Sigmoid colon (tissue), 6 donors: ENCODE measurements at regions not wholly inside any gene's neighbourhood (a gene's known extent, or its start where the extent isn't known, plus 50 kb on each side); places are given as distances from the start of the nearest gene placed in this dataset.
A peak's percentile ranks its signal among the peaks of the same experiment; 100 is the strongest.
"Not testable (repeated sequence)": the region's sequence is repeated elsewhere in the genome, so short reads cannot be mapped to it uniquely, and the experiment has no call there.

ENCODE experiments used
- DNase-seq: peaks from one replicate; pipeline ENCODE4 v3.0.0-alpha.2; 2019
- H3K27ac ChIP-seq, 4 donors: fragments of 200-600 bp; sonication (generic); one replicate each; pipeline ENCODE4 v1.5.1; 2016 to 2019; ENCODE audit warnings: mild to moderate bottlenecking in 1 of 4
- H3K27me3 ChIP-seq, 3 donors: fragments of 200-600 bp; sonication (generic); one replicate each; pipeline ENCODE4 v1.5.1; 2019; ENCODE audit warnings: mild to moderate bottlenecking in 1 of 3
- H3K36me3 ChIP-seq, 4 donors: fragments of 200-600 bp; sonication (generic); one replicate each; pipeline ENCODE4 v1.5.1; 2016 to 2019
- H3K4me1 ChIP-seq, 4 donors: fragments of 200-600 bp; sonication (generic); one replicate each; pipeline ENCODE4 v1.5.1; 2017 to 2019
- H3K4me3 ChIP-seq, 4 donors: fragments of 200-600 bp; sonication (generic); one replicate each; pipeline ENCODE4 v1.5.1; 2017 to 2019; ENCODE audit warnings: mild to moderate bottlenecking in 2 of 4, moderate library complexity in 1 of 4
- H3K9me3 ChIP-seq, 4 donors: fragments of 200-600 bp in 3 of 4; sonication (generic) in 3 of 4; one replicate each; pipeline versions ENCODE4 v1.5.1 to v1.6.1; 2013 to 2019
- CTCF ChIP-seq, 4 experiments: fragments of 450-650 bp in 3 of 4; fragments of 200-600 bp in 1 of 4; IDR thresholded peaks; one replicate each; pipeline ENCODE4 v1.5.1; 2016 to 2019; ENCODE audit warnings: antibody characterized with exemption in 4 of 4, mild to moderate bottlenecking in 3 of 4, moderate library complexity in 2 of 4
- EP300 ChIP-seq, 4 donors: sonication (generic); formaldehyde crosslinking; IDR thresholded peaks; one replicate each; pipeline ENCODE4 v1.6.1; 2017; ENCODE audit warnings: antibody characterized with exemption in 4 of 4
- POLR2A ChIP-seq, 2 donors: fragments of 450-650 bp; IDR thresholded peaks; one replicate each; pipeline ENCODE4 v1.6.1; 2016; ENCODE audit warnings: antibody characterized with exemption in 2 of 2, mild to moderate bottlenecking in 2 of 2, moderate library complexity in 2 of 2
- POLR2AphosphoS5 ChIP-seq, 4 donors: sonication (generic); formaldehyde crosslinking; IDR thresholded peaks; one replicate each; pipeline ENCODE4 v1.6.1; 2017; ENCODE audit warnings: antibody characterized with exemption in 4 of 4
- WGBS, 2 donors: extraction: QIAGEN DNeasy Blood & Tissue Kit; methylation state at CpG; one replicate each; pipeline ENCODE4 v1.1.7; 2013; 5-methylcytosine and 5-hydroxymethylcytosine counted together
- intact Hi-C: fragments of 100-400 bp; cut with DNase I; formaldehyde crosslinking; loops from one replicate; pipeline ENCODE4 v1.15.1; 2023
- donor health status: healthy with polysubstance abuse.
- donor health status: healthy.

GRCh38 chr20:29079769-29080690, 2177.4 kb upstream of the DEFB115 start:
- intact Hi-C loops, result no loop called here
- Histone ChIP-seq H3K4me3 (peak overlapping the region in 2 of 4 donors; percentile 16 to 57), H3K9me3 (peaks cover 0 to 13% (median 0%) of the 10 kb centered on the region in 4 donors), H3K36me3 (no peaks in the 10 kb centered on the region), H3K27ac (peak overlapping the region in 1 of 4 donors; percentile 58), H3K4me1 (no peaks in the 10 kb centered on the region), H3K27me3 (no peaks in the 10 kb centered on the region)
- DNase-seq, result no peak
- 40 to 50% methylated on average over 68 of the region's 68 CpGs for WGBS, 2 donors
- TF ChIP-seq EP300 (IDR thresholded peaks at IDR 0.05) (no peak), CTCF (IDR thresholded peaks at IDR 0.05) (no peak), POLR2AphosphoS5 (IDR thresholded peaks at IDR 0.05) (no peak), POLR2A (IDR thresholded peaks at IDR 0.05) (no peak)

GRCh38 chr20:29081712-29082111, 2175.8 kb upstream of the DEFB115 start:
- H3K27me3 ChIP-seq, H3K4me3 ChIP-seq, H3K27ac ChIP-seq, intact Hi-C loops, H3K36me3 ChIP-seq, H3K4me1 ChIP-seq, DNase-seq: not testable (repeated sequence)
- peaks cover 0 to 16% (median 0%) of the 10 kb centered on the region in 4 donors for H3K9me3 ChIP-seq
- WGBS, 2 donors, result 84 to 97% methylated on average over 1 of the region's 1 CpG

GRCh38 chr20:29085625-29086024, 2171.8 kb upstream of the DEFB115 start:
- no peak for DNase-seq
- Histone ChIP-seq H3K9me3 (peaks cover 0 to 6% (median 0%) of the 10 kb centered on the region in 4 donors), H3K4me1 (no peaks in the 10 kb centered on the region), H3K27me3 (no peaks in the 10 kb centered on the region), H3K27ac (no peak overlapping the region), H3K4me3 (no peak overlapping the region), H3K36me3 (no peaks in the 10 kb centered on the region)
- intact Hi-C loops, result no loop called here
- WGBS, 2 donors, result 8 to 14% methylated on average over 1 of the region's 1 CpG
- no peak for TF ChIP-seq POLR2AphosphoS5 (IDR thresholded peaks at IDR 0.05)
- TF ChIP-seq EP300 (IDR thresholded peaks at IDR 0.05), result no peak
- TF ChIP-seq CTCF (IDR thresholded peaks at IDR 0.05), result no peak
- no peak for TF ChIP-seq POLR2A (IDR thresholded peaks at IDR 0.05)

GRCh38 chr20:29086145-29086718, 2171.2 kb upstream of the DEFB115 start:
- DNase-seq, result not testable (repeated sequence)
- WGBS, 2 donors, result 87 to 89% methylated on average over 11 of the region's 11 CpGs

GRCh38 chr20:29086938-29087337, 2170.5 kb upstream of the DEFB115 start:
- TF ChIP-seq POLR2AphosphoS5 (IDR thresholded peaks at IDR 0.05), result no peak
- no peaks in the 10 kb centered on the region for H3K27me3 ChIP-seq
- no peak overlapping the region for H3K4me3 ChIP-seq
- H3K27ac ChIP-seq, result no peak overlapping the region
- no peaks in the 10 kb centered on the region for H3K4me1 ChIP-seq
- peaks cover 0 to 3% (median 0%) of the 10 kb centered on the region in 4 donors for H3K9me3 ChIP-seq
- intact Hi-C loops, result no loop called here
- WGBS, 2 donors, result 89 to 90% methylated on average over 2 of the region's 2 CpGs
- DNase-seq, result no peak
- no peaks in the 10 kb centered on the region for H3K36me3 ChIP-seq

More at GRCh38 chr20:29086145-29086718, 2171.2 kb upstream of the DEFB115 start:
- H3K27me3 ChIP-seq, H3K9me3 ChIP-seq, H3K4me3 ChIP-seq, H3K27ac ChIP-seq, H3K36me3 ChIP-seq, intact Hi-C loops, H3K4me1 ChIP-seq: not testable (repeated sequence)

- H3K36me3 ChIP-seq, H3K4me1 ChIP-seq, H3K27ac ChIP-seq, H3K9me3 ChIP-seq, DNase-seq, intact Hi-C loops, H3K4me3 ChIP-seq, H3K27me3 ChIP-seq: not testable (repeated sequence)
- WGBS, 2 donors, result 67 to 77% methylated on average over 3 of the region's 3 CpGs
These were observed 2169.6 kb upstream of the DEFB115 start for GRCh38 chr20:29087887-29088286.

- intact Hi-C loops, H3K36me3 ChIP-seq, H3K9me3 ChIP-seq, H3K27ac ChIP-seq, H3K4me1 ChIP-seq, H3K4me3 ChIP-seq, H3K27me3 ChIP-seq, DNase-seq: not testable (repeated sequence)
- 79 to 87% methylated on average over 2 of the region's 2 CpGs for WGBS, 2 donors
These were observed 2169.0 kb upstream of the DEFB115 start for GRCh38 chr20:29088472-29088871.

- H3K27me3 ChIP-seq, H3K36me3 ChIP-seq, H3K4me3 ChIP-seq, H3K27ac ChIP-seq, intact Hi-C loops, H3K9me3 ChIP-seq, H3K4me1 ChIP-seq, DNase-seq: not testable (repeated sequence)
- WGBS, 2 donors, result 60% methylated on average over 3 of the region's 3 CpGs
These were observed 2168.1 kb upstream of the DEFB115 start for GRCh38 chr20:29089409-29089808.

GRCh38 chr20:29093958-29094357, 2163.5 kb upstream of the DEFB115 start:
- H3K9me3 ChIP-seq, DNase-seq, intact Hi-C loops, H3K27me3 ChIP-seq, H3K4me1 ChIP-seq, H3K27ac ChIP-seq, H3K4me3 ChIP-seq, H3K36me3 ChIP-seq: not testable (repeated sequence)

GRCh38 chr20:29096695-29097094, 2160.8 kb upstream of the DEFB115 start:
- WGBS, 2 donors, result 70 to 71% methylated on average over 1 of the region's 1 CpG
- H3K4me1 ChIP-seq, H3K27me3 ChIP-seq, H3K9me3 ChIP-seq, intact Hi-C loops, H3K36me3 ChIP-seq, H3K4me3 ChIP-seq, H3K27ac ChIP-seq, DNase-seq: not testable (repeated sequence)
